HG03108 (cell line): ENCODE measurements at regions not wholly inside any gene's neighbourhood (a gene's known extent, or its start where the extent isn't known, plus 50 kb on each side); places are given as distances from the start of the nearest gene placed in this dataset.

Source experiments
- ATAC-seq: cut with Tn5 transposase; IDR thresholded peaks from one replicate; pipeline ENCODE4 v1.9.1; 2021; ENCODE audit warnings: moderate library complexity; ENCODE audit not compliant: unreplicated experiment

DNA sequence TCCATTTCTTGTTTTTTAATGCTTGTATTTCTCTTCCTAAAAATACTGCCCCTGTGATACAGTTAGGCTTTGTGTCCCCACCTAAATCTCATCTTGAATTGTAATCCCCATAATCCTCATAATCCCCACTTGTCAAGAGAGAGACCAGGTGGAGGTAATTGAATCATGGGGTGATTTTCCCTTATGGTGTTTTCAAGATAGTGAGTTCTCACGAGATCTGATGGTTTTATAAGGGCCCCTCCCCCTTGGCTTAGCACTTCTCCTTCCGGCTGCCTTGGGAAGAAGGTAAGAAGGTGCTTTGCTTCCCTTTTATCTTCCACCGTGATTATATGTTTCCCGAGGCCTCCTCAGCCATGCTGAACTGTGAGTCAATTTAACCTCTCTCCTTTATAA, 227.4 kb downstream of the MAN2A1 start:
- ATAC-seq: no peak

GRCh38 chr5:109917966-109918365, 228.2 kb downstream of the MAN2A1 start:
- no peak for ATAC-seq

DNA sequence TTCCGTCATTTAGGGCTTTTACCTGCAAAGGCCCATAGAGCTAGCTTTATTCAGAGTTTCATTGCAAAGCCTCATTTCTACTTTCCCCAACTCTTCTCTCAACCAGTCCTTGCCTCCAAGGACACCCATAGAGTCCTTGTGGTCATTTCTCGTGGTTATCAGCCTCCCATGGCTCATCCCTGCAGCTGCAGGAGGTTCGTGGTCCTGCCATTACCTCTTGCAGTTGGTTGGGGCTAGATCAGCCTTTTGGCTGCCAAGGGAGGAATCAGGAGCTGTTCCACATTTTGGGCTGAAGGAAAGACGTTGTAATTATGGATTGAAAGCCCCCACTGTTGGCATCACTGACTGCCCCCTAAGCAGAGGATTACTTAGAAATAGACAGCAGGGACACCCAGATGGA, 231.0 kb downstream of the MAN2A1 start:
- no peak for ATAC-seq

GRCh38 chr5:109921735-109922380, 232.1 kb downstream of the MAN2A1 start:
- ATAC-seq: no peak

- no peak for ATAC-seq
Observed at GRCh38 chr5:109922381-109922995, 232.8 kb downstream of the MAN2A1 start.

DNA sequence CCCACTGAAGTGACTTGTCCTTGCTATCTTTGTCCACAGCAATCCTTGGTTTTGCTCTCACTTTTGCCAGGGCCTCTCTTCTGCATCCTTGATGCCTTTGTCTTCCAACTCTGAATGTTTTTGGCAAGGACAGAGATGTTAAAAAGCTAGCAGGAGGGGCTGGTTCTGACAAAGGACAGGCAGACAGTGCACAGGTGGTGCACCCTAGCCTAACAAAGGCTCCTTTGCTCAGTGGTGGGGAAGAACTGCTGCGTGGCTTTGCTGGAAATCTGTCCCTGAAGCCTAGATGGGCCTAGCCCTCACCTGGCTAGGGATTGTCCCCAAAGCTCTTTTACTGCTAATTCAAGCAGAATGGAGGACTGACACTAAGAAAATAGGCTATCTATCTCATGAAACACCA, 233.5 kb downstream of the MAN2A1 start:
- ATAC-seq: no peak

DNA sequence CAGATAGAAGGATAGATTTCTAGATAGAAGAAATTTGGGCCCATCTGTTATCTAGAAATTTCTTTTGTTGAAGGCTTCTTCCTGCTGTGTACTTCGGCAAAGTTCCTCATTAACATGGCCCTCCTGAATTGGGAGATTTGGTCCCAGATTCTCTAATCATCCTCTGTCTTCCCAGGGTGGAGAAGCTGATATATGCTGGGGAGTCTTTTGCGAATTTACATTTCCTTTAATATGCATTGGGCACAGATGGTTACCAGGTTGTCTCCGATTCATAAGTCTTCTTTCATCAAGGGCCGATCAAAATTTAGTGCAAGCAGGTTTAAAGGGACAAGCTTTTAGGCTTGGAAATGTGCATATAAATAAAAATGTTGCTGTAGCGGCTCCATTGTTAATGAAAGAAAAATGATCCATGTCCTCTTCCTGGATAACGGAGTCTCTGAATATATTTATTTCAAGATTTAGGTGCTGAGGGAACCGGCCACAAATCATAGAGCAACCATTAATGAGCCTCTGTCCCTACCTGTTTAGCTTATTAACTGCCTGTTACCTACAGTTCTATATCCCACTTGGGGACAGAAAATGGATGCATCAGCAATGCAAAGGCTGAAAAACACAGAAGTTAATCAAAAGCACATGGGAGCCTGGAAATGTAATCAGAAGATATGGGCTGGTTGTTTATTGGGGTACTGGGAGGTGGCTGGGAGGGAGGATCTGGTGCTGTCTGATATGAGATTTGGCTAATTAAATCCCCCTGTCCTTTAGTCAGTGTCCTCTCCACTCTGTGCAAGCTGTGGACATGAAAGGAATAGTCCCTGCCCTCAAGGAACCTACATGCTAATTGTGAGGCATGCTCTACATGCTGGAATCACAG, 234.7 kb downstream of the MAN2A1 start:
- ATAC-seq: no peak

DNA sequence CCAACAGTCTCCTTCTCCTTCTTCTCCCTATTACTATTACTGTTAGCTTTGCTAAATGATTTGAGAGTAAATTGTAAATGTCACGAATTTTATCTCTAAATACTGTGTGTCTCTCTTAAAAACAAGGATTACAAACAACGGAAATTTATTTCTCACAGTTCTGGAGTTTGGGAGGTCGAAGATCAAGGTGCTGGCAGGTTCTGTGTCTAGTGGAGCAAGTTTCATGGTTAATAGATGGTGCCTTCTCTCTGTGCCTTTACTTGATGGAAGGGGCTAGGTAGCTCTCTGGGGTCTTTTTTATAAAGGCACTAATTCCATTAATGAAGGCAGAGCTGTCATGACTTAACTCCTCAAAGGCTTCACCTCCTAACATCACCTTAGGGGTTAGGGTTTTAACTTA, 237.9 kb downstream of the MAN2A1 start:
- ATAC-seq: no peak

- no peak for ATAC-seq
Observed at GRCh38 chr5:109928046-109928445, 238.3 kb downstream of the MAN2A1 start.

- ATAC-seq: no peak
Observed at GRCh38 chr5:109928811-109929210, 239.1 kb downstream of the MAN2A1 start.

- no peak for ATAC-seq
Observed at GRCh38 chr5:109929376-109929775, 239.6 kb downstream of the MAN2A1 start.

DNA sequence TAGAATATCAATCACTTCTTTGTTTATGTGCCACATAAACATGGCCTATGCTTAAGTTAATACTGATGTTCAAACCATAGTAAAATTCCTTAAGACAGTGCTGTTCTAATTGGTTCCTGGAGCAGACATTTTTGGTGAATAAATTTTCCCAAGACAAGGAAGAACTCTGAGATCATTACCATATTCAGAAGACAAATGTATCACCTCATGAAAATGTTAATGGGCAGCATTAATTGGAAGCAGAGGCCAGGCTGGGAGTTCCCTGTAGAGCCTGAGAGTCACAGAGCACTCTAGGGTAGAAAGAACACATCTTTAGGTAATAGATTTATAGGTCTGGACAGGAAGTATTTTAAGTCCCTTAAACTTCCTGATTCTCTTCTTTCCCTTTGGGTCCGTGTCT, 240.2 kb downstream of the MAN2A1 start:
- ATAC-seq: no peak

- ATAC-seq: no peak
Observed at GRCh38 chr5:109931049-109931780, 241.5 kb downstream of the MAN2A1 start.

DNA sequence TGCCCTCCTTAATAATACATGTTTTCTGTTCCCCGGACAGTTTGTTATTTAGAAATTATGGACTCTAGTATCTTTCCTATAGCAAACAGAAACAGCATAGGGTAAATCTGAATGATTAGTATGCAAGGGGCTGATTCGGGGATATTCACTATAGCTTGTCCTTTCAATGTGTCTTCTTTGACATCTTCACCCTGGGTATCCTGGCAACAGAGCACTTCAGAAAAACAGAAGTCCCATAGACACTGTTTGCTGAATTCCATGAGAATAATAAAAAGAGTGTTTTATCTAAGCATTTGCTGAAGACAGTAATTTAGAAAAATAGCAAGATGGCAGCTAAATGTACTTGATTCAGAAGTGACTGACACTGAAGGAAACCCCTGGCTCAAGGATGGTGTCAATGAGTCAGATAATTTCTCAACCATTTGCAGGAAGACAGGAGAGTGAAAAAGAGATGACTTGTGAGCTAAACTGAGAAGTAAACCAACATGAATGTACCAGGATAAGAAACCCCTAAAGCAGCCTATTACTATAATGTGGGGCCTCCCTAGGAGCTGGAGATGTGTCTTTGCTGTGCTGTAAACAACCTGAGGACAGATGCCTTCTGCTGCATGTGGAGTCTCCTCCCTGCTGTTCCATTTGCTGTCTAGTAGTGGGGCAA, 246.2 kb downstream of the MAN2A1 start:
- ATAC-seq: no peak

- no peak for ATAC-seq
Observed at GRCh38 chr5:109936996-109937395, 247.3 kb downstream of the MAN2A1 start.

GRCh38 chr5:109937951-109938350, 248.2 kb downstream of the MAN2A1 start:
- no peak for ATAC-seq

DNA sequence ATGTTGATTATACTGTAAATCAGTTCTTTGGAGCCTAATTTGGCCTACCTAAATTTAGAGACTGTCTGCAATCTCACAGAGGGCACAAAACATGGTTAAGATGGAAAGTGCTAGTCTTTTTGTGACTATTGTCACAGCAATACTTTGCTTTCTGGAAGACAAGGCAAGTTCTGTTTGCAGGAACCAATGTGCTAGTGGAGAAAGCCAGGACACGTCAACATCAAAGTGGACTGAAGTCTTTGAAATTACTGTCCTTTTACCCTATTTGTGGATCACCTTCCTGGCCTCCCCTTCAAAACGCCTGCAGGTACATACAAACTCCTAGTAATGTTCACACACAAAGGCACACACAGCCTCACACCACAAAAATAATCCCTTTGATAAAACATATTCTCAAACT, 248.7 kb downstream of the MAN2A1 start:
- ATAC-seq: no peak

DNA sequence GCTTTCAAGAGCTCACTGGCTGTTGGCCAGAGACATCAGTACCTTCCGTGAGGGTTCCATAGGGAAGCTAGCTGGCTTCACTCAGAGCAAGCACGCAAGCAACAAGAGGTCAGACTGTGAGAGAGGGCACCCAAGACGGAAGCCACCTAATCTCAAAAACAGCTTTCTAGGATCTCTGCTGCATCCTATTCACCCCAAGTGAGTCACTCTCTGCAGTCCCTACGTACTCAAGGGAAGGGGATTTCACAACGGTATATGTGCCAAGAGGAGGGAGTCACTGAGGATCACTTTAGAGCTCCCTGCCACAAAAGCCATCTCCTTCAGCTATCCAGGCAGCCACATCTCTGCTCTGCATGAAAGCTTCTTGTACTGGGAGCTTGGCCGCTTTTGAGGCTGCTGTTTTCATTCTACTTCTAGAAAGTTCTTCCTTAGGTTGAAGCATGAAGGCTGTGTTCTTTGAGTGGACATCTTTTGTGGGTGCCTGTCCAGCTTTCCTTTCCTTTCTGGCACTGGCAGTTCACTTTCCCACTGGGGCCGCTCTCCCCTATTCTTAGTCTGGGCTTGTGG, 249.5 kb downstream of the MAN2A1 start:
- ATAC-seq: no peak

- no peak for ATAC-seq
Observed at GRCh38 chr5:109942646-109943045, 252.9 kb downstream of the MAN2A1 start.

DNA sequence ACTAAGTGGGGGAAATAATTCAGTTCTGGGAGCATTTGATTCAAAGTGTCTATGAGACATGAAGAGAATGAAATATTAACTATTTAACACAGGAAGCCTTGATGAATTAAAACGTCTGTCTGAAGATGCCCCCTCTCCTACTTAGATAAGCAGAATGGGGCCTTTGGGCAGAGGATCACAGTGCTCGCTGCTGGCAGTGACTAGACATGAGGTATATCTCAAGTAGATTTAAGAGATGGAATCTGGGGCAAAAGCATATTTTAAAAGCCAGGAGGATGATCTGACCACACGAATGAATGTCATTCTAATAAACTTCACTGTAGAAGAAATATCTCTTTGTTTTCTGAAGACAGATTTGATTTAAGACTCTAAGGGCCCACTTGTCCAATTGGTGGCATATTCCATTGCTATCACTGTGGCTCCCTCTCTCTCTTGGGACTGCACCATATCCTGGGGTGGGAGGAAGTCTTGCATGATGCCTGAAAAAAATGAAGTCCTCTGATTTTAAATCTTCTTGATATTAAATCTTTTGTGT, 254.0 kb downstream of the MAN2A1 start:
- no peak for ATAC-seq
